Lower leg skin (tissue), 3 donors: ENCODE measurements at regions not wholly inside any gene's neighbourhood (a gene's known extent, or its start where the extent isn't known, plus 50 kb on each side); places are given as distances from the start of the nearest gene placed in this dataset.

Source experiments
- CTCF ChIP-seq, 3 donors: fragments of 450-650 bp; IDR thresholded peaks; one replicate each; pipeline ENCODE4 v1.5.1; 2016; ENCODE audit warnings: antibody characterized with exemption in 3 of 3, mild to moderate bottlenecking in 3 of 3, moderate library complexity in 2 of 3
- POLR2A ChIP-seq, 2 donors: fragments of 450-650 bp; IDR thresholded peaks; one replicate each; pipeline ENCODE4 v1.6.1; 2016 to 2017; ENCODE audit warnings: antibody characterized with exemption in 2 of 2, mild to moderate bottlenecking in 1 of 2, moderate library complexity in 1 of 2

GRCh38 chr1:239228451-239228850 lies 157.9 kb upstream of the CHRM3 start:
- TF ChIP-seq CTCF (IDR thresholded peaks at IDR 0.05): no peak
- no peak for TF ChIP-seq POLR2A (IDR thresholded peaks at IDR 0.05)
